Small intestine (tissue), 7 donors: ENCODE measurements at regions not wholly inside any gene's neighbourhood (a gene's known extent, or its start where the extent isn't known, plus 50 kb on each side); places are given as distances from the start of the nearest gene placed in this dataset.
A peak's percentile ranks its signal among the peaks of the same experiment; 100 is the strongest.
"Not testable (repeated sequence)": the region's sequence is repeated elsewhere in the genome, so short reads cannot be mapped to it uniquely, and the experiment has no call there.

ENCODE experiments used
- DNase-seq, 2 donors: peaks; one replicate each; pipeline versions ENCODE4 v3.0.0 to v3.0.0-alpha.2; 2013
- FAIRE-seq: peaks from 2 replicates; lab custom pipeline; 2012; peaks lifted over from hg19 to GRCh38; lab: Jason Lieb, UNC
- H3K27ac ChIP-seq, 3 donors: one replicate each; pipeline ENCODE4 v1.5.1; 2013; ENCODE audit warnings: low read length in 2 of 3, mild to moderate bottlenecking in 2 of 3, control low read depth in 1 of 3, inconsistent platforms in 1 of 3, low read depth in 1 of 3, moderate library complexity in 1 of 3
- H3K27me3 ChIP-seq, 3 donors: one replicate each; pipeline ENCODE4 v1.6.1; 2013; ENCODE audit warnings: low read length in 3 of 3, inconsistent platforms in 1 of 3; ENCODE audit not compliant: control insufficient read depth in 3 of 3, insufficient read depth in 3 of 3
- H3K36me3 ChIP-seq, 3 donors: one replicate each; pipeline ENCODE4 v1.6.1; 2013; ENCODE audit warnings: low read length in 3 of 3, inconsistent platforms in 1 of 3, low read depth in 1 of 3, mild to moderate bottlenecking in 1 of 3, moderate library complexity in 1 of 3; ENCODE audit not compliant: control insufficient read depth in 3 of 3, insufficient read depth in 2 of 3
- H3K4me1 ChIP-seq, 3 donors: one replicate each; pipeline ENCODE4 v1.6.1; 2013; ENCODE audit warnings: low read length in 2 of 3, inconsistent platforms in 1 of 3, low read depth in 1 of 3, mild to moderate bottlenecking in 1 of 3, moderate library complexity in 1 of 3; ENCODE audit not compliant: control insufficient read depth in 3 of 3, insufficient read depth in 2 of 3
- H3K4me3 ChIP-seq, 3 donors: one replicate each; pipeline ENCODE4 v1.5.1; 2013; ENCODE audit warnings: low read length in 3 of 3, control low read depth in 1 of 3, inconsistent platforms in 1 of 3, low read depth in 1 of 3, mild to moderate bottlenecking in 1 of 3, moderate library complexity in 1 of 3
- H3K9me3 ChIP-seq, 2 donors: one replicate each; pipeline ENCODE4 v1.6.1; 2013; ENCODE audit warnings: low read depth in 1 of 2, low read length in 1 of 2; ENCODE audit not compliant: control insufficient read depth in 2 of 2, insufficient read depth in 1 of 2
- WGBS, 3 donors: extraction: QIAGEN DNeasy Blood & Tissue Kit; methylation state at CpG; one replicate each; pipeline ENCODE4 v1.1.7; 2013; 5-methylcytosine and 5-hydroxymethylcytosine counted together
- donor health status: healthy with polysubstance abuse.
- donor health status: control.
- donor health status: control.
- donor health status: Bipolar disorder and iron deficiency.
- donor health status: healthy.

GRCh38 chr4:151574968-151575367, 166.0 kb downstream of the FHIP1A start:
- FAIRE-seq (no peak), DNase-seq (peak in 1 of 2 donors; percentile 41)
- Histone ChIP-seq H3K9me3 (peaks cover 0 to 4% of the 10 kb centered on the region in 2 donors), H3K4me3 (no peak overlapping the region), H3K27ac (no peak overlapping the region), H3K4me1 (peaks cover 2 to 4% (median 3%) of the 10 kb centered on the region in 3 donors), H3K36me3 (no peaks in the 10 kb centered on the region), H3K27me3 (no peaks in the 10 kb centered on the region)

- Histone ChIP-seq H3K27me3 (no peaks in the 10 kb centered on the region), H3K36me3 (no peaks in the 10 kb centered on the region), H3K4me3 (no peak overlapping the region), H3K9me3 (peaks cover 0 to 4% of the 10 kb centered on the region in 2 donors), H3K27ac (no peak overlapping the region), H3K4me1 (peaks cover 2 to 4% (median 3%) of the 10 kb centered on the region in 3 donors)
- FAIRE-seq (no peak), DNase-seq (no peak)
- WGBS, 3 donors: 78 to 87% (median 86%) methylated on average over 3 of the region's 3 CpGs
These were observed 166.7 kb downstream of the FHIP1A start for GRCh38 chr4:151575646-151576045.

- H3K36me3 ChIP-seq: no peaks in the 10 kb centered on the region
- no peak for FAIRE-seq
- 58 to 78% (median 67%) methylated on average over 1 of the region's 1 CpG for WGBS, 3 donors
- H3K4me3 ChIP-seq: no peak overlapping the region
- peaks cover 0 to 4% of the 10 kb centered on the region in 2 donors for H3K9me3 ChIP-seq
- H3K27ac ChIP-seq: no peak overlapping the region
- no peaks in the 10 kb centered on the region for H3K27me3 ChIP-seq
- DNase-seq: no peak
- peaks cover 2 to 4% (median 3%) of the 10 kb centered on the region in 3 donors for H3K4me1 ChIP-seq
These were observed 167.7 kb downstream of the FHIP1A start for GRCh38 chr4:151576627-151577026.

- no peaks in the 10 kb centered on the region for H3K4me1 ChIP-seq
- no peaks in the 10 kb centered on the region for H3K36me3 ChIP-seq
- no peak overlapping the region for H3K27ac ChIP-seq
- FAIRE-seq (no peak), DNase-seq (no peak)
- H3K9me3 ChIP-seq: no peaks in the 10 kb centered on the region
- H3K27me3 ChIP-seq: no peaks in the 10 kb centered on the region
- H3K4me3 ChIP-seq: no peak overlapping the region
- WGBS, 3 donors: 81 to 88% (median 82%) methylated on average over 2 of the region's 2 CpGs
These were observed 172.6 kb downstream of the FHIP1A start for GRCh38 chr4:151581570-151581969.

DNA sequence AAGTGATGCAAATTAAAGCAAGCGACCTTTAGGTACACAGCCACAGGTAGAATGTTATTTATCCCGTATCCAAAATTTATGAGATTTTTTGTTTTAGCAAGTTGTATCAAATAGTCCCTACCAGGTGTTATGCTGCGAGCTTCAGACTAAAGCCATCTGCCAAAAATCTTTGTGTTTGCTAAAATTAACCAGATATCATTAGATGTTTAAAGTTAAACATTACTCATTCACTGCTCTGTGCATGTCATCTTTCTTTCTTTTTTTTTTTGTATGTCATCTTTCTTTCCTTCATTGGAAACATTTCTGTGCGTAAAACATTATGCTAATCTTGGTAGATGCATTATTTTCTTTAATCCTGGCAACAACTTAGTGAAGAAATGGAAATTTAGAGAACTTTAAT, 173.1 kb downstream of the FHIP1A start:
- Histone ChIP-seq H3K27ac (no peak overlapping the region), H3K4me1 (no peaks in the 10 kb centered on the region), H3K27me3 (no peaks in the 10 kb centered on the region), H3K9me3 (no peaks in the 10 kb centered on the region), H3K36me3 (no peaks in the 10 kb centered on the region), H3K4me3 (no peak overlapping the region)
- no peak for DNase-seq
- FAIRE-seq: no peak
- WGBS, 3 donors: 84 to 92% (median 84%) methylated on average over 4 of the region's 4 CpGs

- H3K36me3 ChIP-seq: no peaks in the 10 kb centered on the region
- no peak overlapping the region for H3K27ac ChIP-seq
- H3K27me3 ChIP-seq: no peaks in the 10 kb centered on the region
- H3K9me3 ChIP-seq: no peaks in the 10 kb centered on the region
- no peaks in the 10 kb centered on the region for H3K4me1 ChIP-seq
- no peak for DNase-seq
- H3K4me3 ChIP-seq: no peak overlapping the region
- FAIRE-seq: no peak
- WGBS, 3 donors: 80 to 85% (median 85%) methylated on average over 4 of the region's 4 CpGs
These were observed 174.4 kb downstream of the FHIP1A start for GRCh38 chr4:151583157-151583914.

GRCh38 chr4:151584101-151584500, 175.1 kb downstream of the FHIP1A start:
- no peak overlapping the region for H3K27ac ChIP-seq
- no peak overlapping the region for H3K4me3 ChIP-seq
- H3K9me3 ChIP-seq: no peaks in the 10 kb centered on the region
- FAIRE-seq (no peak), DNase-seq (no peak)
- no peaks in the 10 kb centered on the region for H3K4me1 ChIP-seq
- H3K27me3 ChIP-seq: no peaks in the 10 kb centered on the region
- H3K36me3 ChIP-seq: peaks cover 0 to 2% (median 0%) of the 10 kb centered on the region in 3 donors

- H3K27me3 ChIP-seq, H3K4me3 ChIP-seq, FAIRE-seq, DNase-seq, H3K4me1 ChIP-seq, H3K27ac ChIP-seq, H3K9me3 ChIP-seq, H3K36me3 ChIP-seq: not testable (repeated sequence)
- 96 to 100% (median 100%) methylated on average over 1 of the region's 1 CpG for WGBS, 3 donors
These were observed 165.2 kb downstream of the GATB start for GRCh38 chr4:151595629-151596028.

- not testable (repeated sequence) for DNase-seq, FAIRE-seq, H3K27me3 ChIP-seq, H3K9me3 ChIP-seq, H3K4me1 ChIP-seq, H3K36me3 ChIP-seq, H3K27ac ChIP-seq, H3K4me3 ChIP-seq
- 73 to 94% (median 88%) methylated on average over 8 of the region's 8 CpGs for WGBS, 3 donors
These were observed 163.1 kb downstream of the GATB start for GRCh38 chr4:151597691-151598090.
